ENCODE measurements at regions not wholly inside any gene's neighbourhood (a gene's known extent, or its start where the extent isn't known, plus 50 kb on each side); places are given as distances from the start of the nearest gene placed in this dataset.

DNA sequence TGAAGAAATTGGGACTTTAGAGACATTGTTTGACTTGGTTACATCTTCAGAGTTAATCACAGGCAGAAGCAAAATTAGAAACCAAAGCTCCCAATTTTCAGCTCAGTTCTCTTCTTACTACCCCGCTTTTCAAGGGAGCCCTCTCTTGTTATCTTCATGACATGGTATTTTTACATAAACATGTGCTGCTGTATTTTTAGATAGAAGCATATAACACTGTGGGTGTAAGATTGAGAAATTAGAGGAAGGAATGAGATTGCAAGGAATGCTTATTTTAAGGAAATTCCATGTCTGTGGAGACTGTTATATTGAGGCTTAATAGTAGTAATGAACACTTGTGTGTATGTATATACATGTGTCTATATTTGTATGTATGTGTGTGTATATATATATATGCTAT lies 401.6 kb downstream of the TMEM232 start:
- intact Hi-C loops (cut with DNase I), result no loop called here
- Histone ChIP-seq H3K27ac (no peak overlapping the region), H3K36me3 (no peaks in the 10 kb centered on the region), H3K4me1 (no peaks in the 10 kb centered on the region), H3K4me3 (no peak overlapping the region), H3K27me3 (no peaks in the 10 kb centered on the region), H3K9me3 (no peaks in the 10 kb centered on the region)
- TF ChIP-seq CTCF (IDR thresholded peaks at IDR 0.05), result no peak
- no peak for DNase-seq (ENCODE audit: low spot score in 2 of 2)

GRCh38 chr5:110329955-110330525 lies 396.4 kb downstream of the TMEM232 start:
- H3K36me3 ChIP-seq, result no peaks in the 10 kb centered on the region
- no peak overlapping the region for H3K4me3 ChIP-seq
- intact Hi-C loops (cut with DNase I), result no loop called here
- H3K4me1 ChIP-seq, result no peaks in the 10 kb centered on the region
- H3K9me3 ChIP-seq, result no peaks in the 10 kb centered on the region
- no peaks in the 10 kb centered on the region for H3K27me3 ChIP-seq
- DNase-seq (ENCODE audit: low spot score in 2 of 2), result no peak
- TF ChIP-seq CTCF (IDR thresholded peaks at IDR 0.05), result no peak
- H3K27ac ChIP-seq, result no peak overlapping the region

- H3K9me3 ChIP-seq, result no peaks in the 10 kb centered on the region
- H3K36me3 ChIP-seq, result no peaks in the 10 kb centered on the region
- H3K4me1 ChIP-seq, result no peaks in the 10 kb centered on the region
- no peaks in the 10 kb centered on the region for H3K27me3 ChIP-seq
- H3K27ac ChIP-seq, result no peak overlapping the region
- TF ChIP-seq CTCF (IDR thresholded peaks at IDR 0.05), result no peak
- DNase-seq (ENCODE audit: low spot score in 2 of 2), result no peak
- no peak overlapping the region for H3K4me3 ChIP-seq
- intact Hi-C loops (cut with DNase I), result no loop called here
Measured at GRCh38 chr5:110333384-110333783, 393.1 kb downstream of the TMEM232 start.

GRCh38 chr5:110335361-110336066 lies 391.0 kb downstream of the TMEM232 start:
- H3K4me1 ChIP-seq, result no peaks in the 10 kb centered on the region
- intact Hi-C loops (cut with DNase I), result no loop called here
- no peak for TF ChIP-seq CTCF (IDR thresholded peaks at IDR 0.05)

DNA sequence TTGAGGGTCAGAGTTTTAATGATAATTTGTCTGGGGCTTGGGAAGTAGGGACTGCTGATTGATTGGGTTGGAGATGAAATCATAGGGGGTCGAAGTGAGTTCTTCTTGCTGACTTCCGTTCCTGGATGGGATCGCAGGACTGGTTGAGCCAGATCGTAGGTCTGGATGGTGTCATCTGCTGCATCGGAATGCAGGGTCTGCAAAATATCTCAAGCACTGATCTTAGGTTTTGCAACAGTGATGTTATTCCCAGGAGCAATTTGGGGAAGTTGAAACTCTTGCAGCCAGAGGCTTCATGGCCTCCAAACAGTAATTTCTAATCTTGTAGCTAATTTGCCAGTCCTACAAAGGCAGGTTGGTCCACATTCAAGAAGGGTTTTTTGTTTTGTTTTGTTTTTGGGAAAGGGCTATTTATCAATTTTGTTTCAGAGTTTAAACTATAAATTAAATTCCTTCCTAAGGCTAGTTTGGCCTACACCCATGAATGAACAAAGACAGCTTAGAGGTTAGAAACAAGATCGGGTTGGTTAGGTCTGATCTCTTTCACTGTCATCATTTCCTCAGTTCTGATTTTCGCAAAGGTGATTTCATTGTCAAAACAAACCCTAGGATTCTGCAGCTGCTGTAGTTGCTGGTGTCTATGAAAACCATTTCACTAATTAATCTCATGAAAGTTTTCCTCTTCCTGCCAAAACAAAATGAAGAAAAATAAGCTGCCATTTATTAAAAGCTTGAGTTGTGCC lies 388.0 kb downstream of the TMEM232 start:
- H3K4me3 ChIP-seq, result no peak overlapping the region
- no peaks in the 10 kb centered on the region for H3K36me3 ChIP-seq
- no peaks in the 10 kb centered on the region for H3K9me3 ChIP-seq
- intact Hi-C loops (cut with DNase I), result no loop called here
- peaks cover 0 to 5% of the 10 kb centered on the region in 2 donors for H3K4me1 ChIP-seq
- no peak overlapping the region for H3K27ac ChIP-seq
- no peak for TF ChIP-seq CTCF (IDR thresholded peaks at IDR 0.05)
- no peak for DNase-seq (ENCODE audit: low spot score in 2 of 2)
- no peaks in the 10 kb centered on the region for H3K27me3 ChIP-seq

More at GRCh38 chr5:110335361-110336066, 391.0 kb downstream of the TMEM232 start:
- Histone ChIP-seq H3K4me3 (no peak overlapping the region), H3K27ac (no peak overlapping the region), H3K36me3 (no peaks in the 10 kb centered on the region), H3K9me3 (no peaks in the 10 kb centered on the region), H3K27me3 (no peaks in the 10 kb centered on the region)
- DNase-seq (ENCODE audit: low spot score in 2 of 2), result no peak
